HUDEP-2 (cell line): ENCODE measurements at regions not wholly inside any gene's neighbourhood (a gene's known extent, or its start where the extent isn't known, plus 50 kb on each side); places are given as distances from the start of the nearest gene placed in this dataset.
A peak's percentile ranks its signal among the peaks of the same experiment; 100 is the strongest.

Experiments used
- DNase-seq, 76 experiments: peaks; one replicate each; lab custom pipeline; 2025; ENCODE audit not compliant: unreplicated experiment in 76 of 76; lab: John Stamatoyannopoulos, UW

- no peak for DNase-seq
Measured at GRCh38 chr4:123301923-123302322, 94.7 kb upstream of the SPRY1 start.

- DNase-seq = no peak
Measured at GRCh38 chr4:123304151-123304964, 92.2 kb upstream of the SPRY1 start.

- DNase-seq = no peak
Measured at GRCh38 chr4:123305736-123306135, 90.9 kb upstream of the SPRY1 start.

- DNase-seq = no peak
Measured at GRCh38 chr4:123306769-123307168, 89.8 kb upstream of the SPRY1 start.

- DNase-seq = no peak
Measured at GRCh38 chr4:123308667-123309066, 87.9 kb upstream of the SPRY1 start.

GRCh38 chr4:123312116-123312515 lies 84.5 kb upstream of the SPRY1 start:
- no peak for DNase-seq

GRCh38 chr4:123312951-123313592 lies 83.5 kb upstream of the SPRY1 start:
- no peak for DNase-seq

GRCh38 chr4:123315617-123316016 lies 81.0 kb upstream of the SPRY1 start:
- DNase-seq = no peak

- DNase-seq = no peak
Measured at GRCh38 chr4:123317211-123317610, 79.4 kb upstream of the SPRY1 start.

- no peak for DNase-seq
Measured at GRCh38 chr4:123319639-123320038, 77.0 kb upstream of the SPRY1 start.

GRCh38 chr4:123323998-123324397 lies 72.6 kb upstream of the SPRY1 start:
- DNase-seq = no peak

GRCh38 chr4:123325241-123325681 lies 71.3 kb upstream of the SPRY1 start:
- no peak for DNase-seq

GRCh38 chr4:123327346-123327745 lies 69.2 kb upstream of the SPRY1 start:
- DNase-seq = no peak

GRCh38 chr4:123327846-123328429 lies 68.7 kb upstream of the SPRY1 start:
- no peak for DNase-seq

- no peak for DNase-seq
Measured at GRCh38 chr4:123338715-123339114, 57.9 kb upstream of the SPRY1 start.

GRCh38 chr4:123339507-123340380 lies 56.9 kb upstream of the SPRY1 start:
- no peak for DNase-seq

- no peak for DNase-seq
Measured at GRCh38 chr4:123340381-123340701, 56.3 kb upstream of the SPRY1 start.

- peak in 7 of 76 experiments; percentile 2 to 35 (median 6) for DNase-seq
Measured at GRCh38 chr4:123342498-123342897, 54.1 kb upstream of the SPRY1 start.

GRCh38 chr4:123343400-123344041 lies 53.1 kb upstream of the SPRY1 start:
- DNase-seq = no peak

- no peak for DNase-seq
Measured at GRCh38 chr4:123345137-123345934, 51.3 kb upstream of the SPRY1 start.
